HG03175 (cell line): ENCODE measurements at regions not wholly inside any gene's neighbourhood (a gene's known extent, or its start where the extent isn't known, plus 50 kb on each side); places are given as distances from the start of the nearest gene placed in this dataset.

Source experiments
- ATAC-seq: cut with Tn5 transposase; IDR thresholded peaks from one replicate; pipeline ENCODE4 v1.9.1; 2021; ENCODE audit warnings: mild to moderate bottlenecking, moderate library complexity; ENCODE audit not compliant: unreplicated experiment

- ATAC-seq: no peak
Measured at GRCh38 chr1:239725371-239725770, 339.0 kb downstream of the CHRM3 start.

- no peak for ATAC-seq
Measured at GRCh38 chr1:239725933-239726332, 339.6 kb downstream of the CHRM3 start.

GRCh38 chr1:239730378-239730777, 344.0 kb downstream of the CHRM3 start:
- no peak for ATAC-seq

- no peak for ATAC-seq
Measured at GRCh38 chr1:239731082-239731748, 344.8 kb downstream of the CHRM3 start.

GRCh38 chr1:239732770-239733169, 346.4 kb downstream of the CHRM3 start:
- ATAC-seq: no peak

- no peak for ATAC-seq
Measured at GRCh38 chr1:239733995-239734394, 347.6 kb downstream of the CHRM3 start.

GRCh38 chr1:239735111-239735510, 348.7 kb downstream of the CHRM3 start:
- no peak for ATAC-seq

- ATAC-seq: no peak
Measured at GRCh38 chr1:239736479-239736878, 350.1 kb downstream of the CHRM3 start.

- no peak for ATAC-seq
Measured at GRCh38 chr1:239739375-239739774, 352.3 kb upstream of the FMN2 start.

- no peak for ATAC-seq
Measured at GRCh38 chr1:239739919-239740318, 351.8 kb upstream of the FMN2 start.

- ATAC-seq: no peak
Measured at GRCh38 chr1:239742416-239743109, 349.1 kb upstream of the FMN2 start.

- ATAC-seq: no peak
Measured at GRCh38 chr1:239744851-239745250, 346.8 kb upstream of the FMN2 start.

GRCh38 chr1:239755107-239755912, 336.4 kb upstream of the FMN2 start:
- no peak for ATAC-seq

GRCh38 chr1:239757716-239758115, 334.0 kb upstream of the FMN2 start:
- no peak for ATAC-seq

- ATAC-seq: no peak
Measured at GRCh38 chr1:239758756-239759155, 332.9 kb upstream of the FMN2 start.

GRCh38 chr1:239761509-239761908, 330.2 kb upstream of the FMN2 start:
- no peak for ATAC-seq

- no peak for ATAC-seq
Measured at GRCh38 chr1:239763850-239764249, 327.8 kb upstream of the FMN2 start.

- ATAC-seq: no peak
Measured at GRCh38 chr1:239764546-239764945, 327.1 kb upstream of the FMN2 start.

GRCh38 chr1:239765163-239765562, 326.5 kb upstream of the FMN2 start:
- ATAC-seq: no peak

GRCh38 chr1:239771550-239771949, 320.1 kb upstream of the FMN2 start:
- ATAC-seq: no peak

- ATAC-seq: no peak
Measured at GRCh38 chr1:239772446-239772845, 319.2 kb upstream of the FMN2 start.

GRCh38 chr1:239775466-239775865, 316.2 kb upstream of the FMN2 start:
- ATAC-seq: no peak
